ENCODE measurements at regions not wholly inside any gene's neighbourhood (a gene's known extent, or its start where the extent isn't known, plus 50 kb on each side); places are given as distances from the start of the nearest gene placed in this dataset.

GRCh38 chr4:11166606-11167005 is 262.1 kb downstream of the HS3ST1 start:
- TF ChIP-seq EZH2 (IDR thresholded peaks at IDR 0.05; ENCODE audit: borderline replicate concordance, low read depth, low read length, poor library complexity, severe bottlenecking): no peak
- TF ChIP-seq, protein P1, sequence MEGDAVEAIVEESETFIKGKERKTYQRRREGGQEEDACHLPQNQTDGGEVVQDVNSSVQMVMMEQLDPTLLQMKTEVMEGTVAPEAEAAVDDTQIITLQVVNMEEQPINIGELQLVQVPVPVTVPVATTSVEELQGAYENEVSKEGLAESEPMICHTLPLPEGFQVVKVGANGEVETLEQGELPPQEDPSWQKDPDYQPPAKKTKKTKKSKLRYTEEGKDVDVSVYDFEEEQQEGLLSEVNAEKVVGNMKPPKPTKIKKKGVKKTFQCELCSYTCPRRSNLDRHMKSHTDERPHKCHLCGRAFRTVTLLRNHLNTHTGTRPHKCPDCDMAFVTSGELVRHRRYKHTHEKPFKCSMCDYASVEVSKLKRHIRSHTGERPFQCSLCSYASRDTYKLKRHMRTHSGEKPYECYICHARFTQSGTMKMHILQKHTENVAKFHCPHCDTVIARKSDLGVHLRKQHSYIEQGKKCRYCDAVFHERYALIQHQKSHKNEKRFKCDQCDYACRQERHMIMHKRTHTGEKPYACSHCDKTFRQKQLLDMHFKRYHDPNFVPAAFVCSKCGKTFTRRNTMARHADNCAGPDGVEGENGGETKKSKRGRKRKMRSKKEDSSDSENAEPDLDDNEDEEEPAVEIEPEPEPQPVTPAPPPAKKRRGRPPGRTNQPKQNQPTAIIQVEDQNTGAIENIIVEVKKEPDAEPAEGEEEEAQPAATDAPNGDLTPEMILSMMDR (conservative IDR thresholded peaks at IDR 0.05; ENCODE audit: low read depth, low read length): no peak

Data from A673 (cell line).